Right renal cortex interstitium (tissue), 3 donors: ENCODE measurements at regions not wholly inside any gene's neighbourhood (a gene's known extent, or its start where the extent isn't known, plus 50 kb on each side); places are given as distances from the start of the nearest gene placed in this dataset.

Source experiments
- DNase-seq, 3 donors: peaks; one replicate each; pipeline ENCODE4 v3.0.0-alpha.2; 2013; ENCODE audit warnings: low read depth in 3 of 3, low spot score in 2 of 3

DNA sequence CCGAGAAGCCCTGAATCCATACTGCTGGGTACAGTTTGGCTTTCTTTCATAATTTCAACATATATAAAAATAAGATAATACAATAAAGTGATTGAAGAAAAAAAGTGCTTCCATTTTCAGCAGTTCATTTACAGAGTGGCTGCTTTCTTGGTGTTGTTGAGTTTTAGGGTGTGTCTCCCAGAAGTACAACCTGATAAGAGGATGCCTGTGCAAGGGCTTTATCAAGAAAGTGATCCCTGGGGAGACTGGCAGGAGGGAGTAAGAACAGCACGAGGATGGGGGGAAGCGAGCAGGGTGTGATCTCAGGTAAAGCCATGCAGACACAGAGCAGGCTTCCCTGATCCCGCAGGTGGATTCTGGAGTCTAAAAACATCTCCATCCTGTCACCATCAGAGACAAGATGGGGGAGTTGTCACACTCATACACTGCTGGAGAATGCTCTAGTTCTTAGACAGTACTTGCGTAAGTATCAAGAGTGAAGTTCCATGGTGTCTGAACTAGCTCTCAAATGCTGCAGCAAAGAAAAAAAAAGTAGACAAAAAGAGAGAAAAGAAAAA lies 395.9 kb downstream of the CDH26 start:
- DNase-seq = no peak

DNA sequence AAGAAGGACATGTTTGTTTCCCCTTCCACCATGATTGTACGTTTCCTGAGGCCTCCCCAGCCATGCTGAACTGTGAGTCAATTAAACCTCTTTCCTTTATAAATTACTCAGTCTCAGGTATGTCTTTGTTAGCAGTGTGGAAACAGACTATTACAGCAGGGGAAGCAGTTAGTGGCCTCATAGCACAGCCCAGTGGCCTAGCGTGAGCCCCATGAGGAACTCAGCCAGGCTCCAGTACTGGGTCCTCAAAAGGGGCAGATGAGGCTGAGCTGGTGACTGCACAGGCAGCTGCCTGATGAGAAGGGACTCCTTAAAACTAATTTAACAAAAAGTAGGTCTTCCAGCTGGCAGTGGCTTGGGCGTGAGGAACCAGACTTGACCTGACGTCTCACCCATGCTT lies 399.9 kb downstream of the CDH26 start:
- DNase-seq = no peak

GRCh38 chr20:60359010-60359409 lies 400.8 kb downstream of the CDH26 start:
- DNase-seq = no peak

DNA sequence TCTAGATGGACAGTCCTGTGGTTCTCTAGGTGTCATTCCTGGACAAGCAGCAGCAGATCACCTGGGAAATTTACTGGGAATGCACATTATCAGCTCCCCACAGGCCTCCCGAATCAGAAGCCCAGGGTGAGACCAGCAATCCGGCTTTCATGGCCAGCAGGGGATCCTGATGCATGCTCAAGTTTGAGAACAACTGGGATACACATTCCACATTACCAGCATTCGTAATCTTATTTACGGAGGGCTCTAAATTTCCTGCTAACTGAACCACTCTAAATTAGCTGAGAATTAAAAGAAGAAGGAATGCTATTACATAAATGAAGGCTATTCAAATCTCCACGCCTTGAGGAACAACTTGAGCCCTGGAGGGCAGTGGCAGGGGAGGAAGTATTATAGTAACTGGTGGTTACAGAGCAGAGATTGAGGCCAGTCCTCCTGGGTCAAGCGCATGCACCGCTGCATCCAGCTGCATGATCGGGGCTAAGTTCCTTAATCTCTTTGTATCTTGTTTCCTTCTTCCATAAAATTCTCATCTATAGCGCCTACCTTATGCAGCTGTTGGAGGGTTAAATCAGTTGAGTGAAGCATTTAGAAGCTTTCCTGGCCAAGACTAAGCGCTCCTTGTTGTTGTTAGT lies 403.7 kb downstream of the CDH26 start:
- DNase-seq = no peak

DNA sequence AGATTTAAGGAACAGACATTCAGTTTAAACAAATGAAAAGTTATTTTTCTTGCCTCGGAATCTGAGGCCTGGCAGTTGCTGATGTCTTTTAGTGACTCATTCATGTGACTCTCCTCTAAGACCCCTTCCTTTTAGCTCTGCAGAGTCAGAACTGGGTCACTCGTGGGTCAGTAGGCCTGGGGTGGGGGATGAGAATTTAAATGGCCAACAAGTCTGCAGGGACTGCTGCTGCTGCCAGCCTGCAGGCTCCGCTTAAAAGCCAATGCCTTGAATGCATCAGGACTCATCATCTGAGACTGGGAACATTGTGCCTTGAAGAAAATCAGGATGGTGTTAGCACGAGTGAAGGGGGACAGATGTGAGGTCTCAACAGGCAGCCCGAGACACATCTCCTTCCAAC lies 404.3 kb downstream of the CDH26 start:
- no peak for DNase-seq

- no peak for DNase-seq
Measured at GRCh38 chr20:60363698-60364097, 405.5 kb downstream of the CDH26 start.

DNA sequence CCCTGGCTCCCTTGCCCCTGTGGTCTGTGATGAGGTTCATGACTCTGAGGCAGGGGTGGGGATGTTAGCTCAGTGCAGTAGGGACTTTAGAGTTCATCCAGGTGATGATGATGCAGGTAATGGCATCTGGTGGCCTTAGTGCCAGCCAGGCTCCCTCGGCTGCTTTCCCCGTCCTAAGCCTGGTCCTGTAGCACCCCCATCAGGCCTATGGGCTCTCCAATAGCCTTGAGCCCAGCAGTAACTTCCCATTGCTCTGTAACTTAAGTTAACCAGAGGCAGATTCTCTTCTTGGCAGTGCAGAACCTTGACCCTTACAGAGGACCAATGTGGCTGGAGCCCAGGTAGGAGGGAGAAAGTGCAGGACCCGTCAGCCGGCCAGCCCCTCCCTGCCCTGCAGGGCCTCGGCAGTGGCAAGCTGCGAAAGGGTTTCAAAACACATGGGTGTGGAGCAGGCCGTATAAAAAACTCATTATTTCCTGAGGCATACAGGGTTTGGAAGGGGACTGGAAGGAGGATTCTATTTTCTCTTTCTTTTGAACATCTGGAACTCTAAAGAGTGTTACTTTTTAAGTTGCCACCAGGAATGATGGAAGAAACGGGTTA lies 406.9 kb downstream of the CDH26 start:
- DNase-seq = no peak

- no peak for DNase-seq
Measured at GRCh38 chr20:60365882-60366281, 407.7 kb downstream of the CDH26 start.

DNA sequence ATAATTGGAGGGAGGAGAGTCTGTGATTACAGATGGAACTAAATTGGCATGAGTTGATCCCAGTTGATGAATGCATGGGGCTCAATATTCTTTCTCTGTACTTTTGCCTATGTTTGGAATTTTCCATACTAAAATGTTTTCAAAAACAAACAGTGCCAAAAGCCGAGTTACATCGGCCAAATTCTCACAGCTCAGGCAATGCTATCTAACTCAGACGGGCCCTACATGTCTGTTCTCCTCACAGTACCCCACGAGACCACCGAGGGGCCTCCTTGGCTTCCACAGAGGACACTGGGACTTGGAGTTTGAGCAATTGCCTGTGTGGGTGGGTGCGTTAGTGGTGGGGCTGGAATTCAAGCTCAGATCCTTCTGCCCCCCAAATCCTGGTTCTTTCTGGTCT lies 413.2 kb downstream of the CDH26 start:
- no peak for DNase-seq

DNA sequence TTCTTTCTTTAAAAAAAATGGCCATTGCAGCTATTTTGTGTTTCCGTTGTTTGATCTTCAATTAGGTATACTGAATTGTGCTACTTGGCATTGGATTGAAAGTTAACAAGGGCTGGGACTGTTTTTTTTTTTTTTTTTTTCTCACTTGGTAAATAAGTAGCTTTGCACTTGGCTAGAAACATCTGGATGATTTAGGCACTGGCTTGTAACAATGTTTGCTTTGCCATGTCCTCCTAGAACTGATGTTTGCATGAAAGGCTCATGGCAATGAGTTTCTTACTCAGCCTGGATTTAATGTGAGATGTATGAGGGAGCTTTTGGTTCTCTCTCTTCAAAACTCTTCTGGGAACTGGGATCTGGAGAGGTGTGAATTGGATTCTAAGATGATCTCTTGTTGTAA lies 414.1 kb downstream of the CDH26 start:
- no peak for DNase-seq

- DNase-seq = no peak
Measured at GRCh38 chr20:60372822-60373221, 414.6 kb downstream of the CDH26 start.

DNA sequence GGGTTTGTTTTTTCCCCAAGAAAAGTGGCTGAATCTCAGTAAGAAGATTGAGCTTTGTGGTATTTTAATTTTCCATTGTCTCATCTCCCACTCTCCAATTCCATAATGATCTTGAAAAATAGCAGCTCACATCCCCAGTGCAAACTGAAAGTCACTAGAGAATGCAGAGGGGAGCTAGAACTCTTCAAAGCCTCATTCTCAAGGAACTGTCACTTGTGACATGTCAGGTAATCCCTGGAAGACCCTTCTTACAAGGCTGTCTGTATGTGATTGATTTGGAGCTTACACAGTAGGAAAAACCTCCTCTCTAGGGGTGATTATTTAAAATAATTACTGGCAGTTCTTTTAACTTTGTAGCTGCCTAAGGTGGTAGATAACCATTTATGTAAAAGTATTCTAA lies 420.4 kb downstream of the CDH26 start:
- no peak for DNase-seq

DNA sequence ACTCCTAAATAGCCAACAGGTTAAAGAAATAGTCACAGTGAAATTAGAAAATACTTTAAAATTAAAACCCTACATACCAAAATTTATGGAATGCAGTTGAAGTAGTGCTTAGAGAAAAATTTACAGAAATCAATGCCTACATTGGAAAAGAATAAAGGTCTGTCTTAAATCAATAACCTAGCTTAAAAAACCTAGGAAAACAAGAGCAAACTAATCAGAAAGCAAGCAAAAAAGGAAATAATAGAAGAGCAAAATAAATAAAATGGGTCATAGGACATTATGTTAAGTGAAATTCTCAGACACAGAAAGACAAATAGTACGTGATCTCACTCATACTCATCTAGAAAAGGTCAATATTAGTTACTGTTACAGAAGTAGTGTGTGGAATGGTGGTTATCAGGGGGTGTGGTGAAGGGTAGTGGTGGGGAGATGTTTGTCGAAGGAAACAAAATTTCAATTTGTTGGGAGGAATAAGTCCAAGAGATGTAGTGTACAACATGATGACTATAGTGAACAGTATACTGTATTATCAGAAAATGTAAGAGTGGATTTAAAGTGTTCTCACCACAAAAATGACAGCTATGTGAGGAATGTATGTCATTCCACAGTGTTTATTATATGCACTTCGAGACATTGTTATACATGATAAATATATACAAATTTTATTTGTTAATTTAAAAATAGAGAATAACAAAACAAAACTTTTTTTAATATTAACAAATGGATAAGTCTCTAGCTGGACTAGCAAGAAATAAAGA lies 423.6 kb downstream of the CDH26 start:
- no peak for DNase-seq

DNA sequence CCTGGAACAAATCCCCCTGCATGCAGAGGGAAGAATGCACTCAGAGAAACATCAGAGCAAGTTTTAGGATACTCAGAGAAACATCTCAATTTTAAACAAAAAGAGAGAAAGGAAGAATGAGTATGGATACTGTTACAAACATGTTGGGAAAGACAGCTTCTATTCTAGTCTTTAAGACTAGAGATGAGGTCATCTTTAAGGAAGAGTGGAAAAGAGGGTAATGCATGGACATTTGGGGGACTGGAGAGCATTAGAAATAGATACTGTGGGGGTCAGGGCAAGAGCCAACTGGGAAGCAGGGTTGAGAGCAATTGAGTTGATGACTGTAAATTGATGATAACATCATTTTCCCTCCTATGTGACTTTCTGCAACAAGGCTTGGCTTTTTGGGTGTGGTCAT lies 431.2 kb downstream of the CDH26 start:
- no peak for DNase-seq

DNA sequence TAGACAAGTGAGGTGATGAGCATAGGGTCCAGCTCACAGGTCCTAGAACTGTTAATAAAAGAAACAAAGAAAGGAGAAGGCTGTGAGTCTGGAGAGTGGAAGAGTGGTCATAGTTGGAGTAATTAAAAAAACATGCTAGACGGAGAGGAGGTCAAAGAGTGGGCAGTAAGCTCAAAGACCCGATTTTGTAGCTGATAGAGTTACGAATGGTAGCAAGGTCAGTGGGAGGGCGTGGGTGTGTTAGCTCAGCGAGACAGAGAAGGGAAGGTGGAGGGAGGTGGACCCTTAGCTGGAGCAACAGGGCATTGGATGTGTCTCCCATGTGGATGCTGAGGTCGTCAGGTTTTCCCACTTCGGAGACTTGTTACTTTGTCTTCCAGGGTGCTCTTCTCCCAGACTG lies 431.7 kb downstream of the CDH26 start:
- no peak for DNase-seq

DNA sequence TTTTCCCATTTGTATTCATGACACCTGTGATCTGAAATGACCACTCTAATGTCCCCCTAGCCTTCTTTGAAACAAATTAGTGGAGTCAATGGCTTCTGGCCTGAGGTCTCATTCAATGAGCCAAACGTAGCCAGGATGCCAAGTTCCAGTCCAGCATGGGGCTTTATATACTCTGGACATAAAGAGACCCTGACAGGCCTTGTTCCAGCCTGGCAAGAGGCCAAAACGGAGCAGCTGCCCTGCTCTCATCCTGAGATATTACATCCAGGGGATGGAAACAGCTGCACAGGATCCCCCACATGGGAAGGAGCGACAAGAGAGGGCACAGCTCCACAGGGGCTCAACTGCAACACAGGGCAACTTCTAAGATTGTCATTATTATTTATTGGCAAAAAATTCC lies 437.8 kb downstream of the CDH26 start:
- DNase-seq = no peak

DNA sequence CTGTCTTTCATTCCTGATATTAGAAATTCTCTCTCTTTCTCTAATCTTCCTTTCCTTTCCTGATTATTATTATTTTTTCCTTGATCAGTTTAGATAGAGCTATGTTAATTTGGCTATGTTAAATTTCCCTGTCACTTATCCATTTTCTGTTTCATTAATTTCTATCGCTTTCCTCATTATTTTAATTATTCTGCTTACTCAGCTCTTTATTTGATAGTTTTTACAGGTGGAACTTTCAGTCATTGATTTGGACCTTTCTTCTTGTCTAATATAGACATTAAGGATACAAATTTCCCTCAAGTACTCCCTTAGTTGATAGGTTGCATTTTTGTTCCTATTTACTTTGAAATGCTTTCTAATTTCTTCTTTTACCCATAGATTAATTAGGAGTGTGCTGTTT lies 442.3 kb downstream of the CDH26 start:
- no peak for DNase-seq

GRCh38 chr20:60402189-60403058 lies 444.2 kb downstream of the CDH26 start:
- no peak for DNase-seq

GRCh38 chr20:60403105-60403741 lies 445.0 kb downstream of the CDH26 start:
- no peak for DNase-seq

GRCh38 chr20:60407011-60407771 lies 449.0 kb downstream of the CDH26 start:
- DNase-seq = no peak
